ENCODE measurements at regions not wholly inside any gene's neighbourhood (a gene's known extent, or its start where the extent isn't known, plus 50 kb on each side); places are given as distances from the start of the nearest gene placed in this dataset.
"Not testable (repeated sequence)": the region's sequence is repeated elsewhere in the genome, so short reads cannot be mapped to it uniquely, and the experiment has no call there.

DNA sequence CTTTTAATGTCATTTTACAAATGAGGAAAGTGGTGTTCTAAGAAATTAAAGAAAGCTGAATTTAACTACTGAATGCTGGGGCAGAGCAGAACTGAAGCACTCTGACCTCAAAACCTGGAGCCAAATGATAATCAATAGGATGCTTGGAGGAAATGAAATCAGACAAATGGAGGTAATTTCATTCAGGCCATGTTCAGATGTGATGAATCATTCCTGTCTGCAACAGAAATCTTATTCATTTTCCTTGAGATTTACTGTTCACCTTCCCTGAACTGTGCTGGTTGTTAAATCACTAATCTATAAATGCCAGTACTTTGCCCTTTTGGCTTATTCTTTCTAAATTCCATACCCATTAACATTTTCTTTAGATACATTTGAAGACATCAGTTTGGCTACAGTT lies 85.6 kb upstream of the SNX7 start:
- DNase-seq, result no peak

DNA sequence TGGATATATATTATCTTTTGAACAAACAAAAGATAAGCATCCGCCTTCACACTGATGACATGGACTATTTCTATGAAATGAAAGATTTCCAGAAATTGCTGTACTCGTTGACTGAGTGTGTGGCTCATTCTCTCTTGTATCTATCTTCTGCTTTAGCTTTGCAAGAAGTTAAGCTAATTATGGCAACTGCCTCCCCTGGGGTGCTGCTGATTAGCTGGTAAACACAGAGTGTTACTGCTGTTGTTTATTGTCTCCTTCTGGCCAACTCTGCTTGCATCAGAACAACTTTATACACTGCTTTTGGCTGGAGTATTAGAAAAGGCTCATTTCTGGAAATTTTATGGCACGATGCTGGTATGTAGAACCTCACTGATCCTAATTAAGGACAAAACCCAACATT lies 95.6 kb upstream of the SNX7 start:
- no peak for DNase-seq

GRCh38 chr1:98559291-98559690 lies 102.2 kb upstream of the SNX7 start:
- no peak for DNase-seq

DNA sequence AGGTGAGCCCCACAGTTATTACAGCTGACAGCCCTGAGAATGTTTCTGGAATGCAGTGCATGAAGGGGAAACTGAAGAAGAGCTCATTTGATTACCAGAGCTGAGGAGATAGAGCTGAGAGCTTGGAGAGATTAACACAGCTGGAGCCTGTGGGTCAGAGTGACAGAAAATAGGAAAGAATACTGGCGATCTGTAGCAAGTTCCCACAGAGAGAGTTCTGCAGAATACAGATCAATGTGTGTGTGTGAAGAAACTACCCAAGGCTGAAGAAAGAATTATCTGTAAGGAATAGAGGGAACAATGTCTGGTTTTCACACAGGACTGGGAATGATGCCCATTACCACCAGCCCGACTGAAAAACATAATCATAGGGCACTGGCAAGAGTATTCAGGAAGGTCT lies 103.6 kb upstream of the SNX7 start:
- no peak for DNase-seq

DNA sequence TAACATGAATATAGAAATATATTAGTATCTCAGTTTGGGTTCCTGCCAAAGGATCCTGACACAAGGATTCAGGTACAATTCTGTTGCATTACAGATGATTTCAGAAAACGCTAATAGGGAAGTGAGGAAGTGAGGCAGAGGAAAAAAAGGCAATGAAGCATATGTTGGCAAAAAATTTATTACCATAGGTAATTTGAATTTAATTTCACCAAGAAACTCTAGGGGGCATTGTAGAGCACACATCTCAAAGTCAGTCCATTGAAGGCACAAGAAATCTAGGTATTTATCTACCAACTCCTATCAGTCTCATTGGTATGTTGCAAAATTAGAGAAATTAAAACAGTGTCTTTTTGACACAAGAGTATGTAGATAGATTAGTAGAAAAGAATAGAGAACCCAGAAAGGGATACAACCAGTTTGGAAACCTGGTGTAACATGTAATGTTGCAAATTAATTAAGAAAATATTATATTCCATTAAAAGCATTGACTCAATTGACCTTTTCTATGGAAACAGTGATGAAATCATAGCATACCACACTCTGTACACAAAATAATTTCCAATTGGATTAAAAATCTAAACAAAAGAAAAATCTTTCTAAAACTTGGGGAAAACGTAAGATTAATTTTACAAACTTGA lies 104.9 kb upstream of the SNX7 start:
- DNase-seq, result peak; percentile 22

- no peak for DNase-seq
These were observed 105.7 kb upstream of the SNX7 start for GRCh38 chr1:98555814-98556213.

GRCh38 chr1:98552576-98553074 lies 108.9 kb upstream of the SNX7 start:
- not testable (repeated sequence) for DNase-seq

- DNase-seq, result peak; percentile 58
These were observed 111.4 kb upstream of the SNX7 start for GRCh38 chr1:98550076-98550475.

- no peak for DNase-seq
These were observed 115.2 kb upstream of the SNX7 start for GRCh38 chr1:98546319-98546718.

DNA sequence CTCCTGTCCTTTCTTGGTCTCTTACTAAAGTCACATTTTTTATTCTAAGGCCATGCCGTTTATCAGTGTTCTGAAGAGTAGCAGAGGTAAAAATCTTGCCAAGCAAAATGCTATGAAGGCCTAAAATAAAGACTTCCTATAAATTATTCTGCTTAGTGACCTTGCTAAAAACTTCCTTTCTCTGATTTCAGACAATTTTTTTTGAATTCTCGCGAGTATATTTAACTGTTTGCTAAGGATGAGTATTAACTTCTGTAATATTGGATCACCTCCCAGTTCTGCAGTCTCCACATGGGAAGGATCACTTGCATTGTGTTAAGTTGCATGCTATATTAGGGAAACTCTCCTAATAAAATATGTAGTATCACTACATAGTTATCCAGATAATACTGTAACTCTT lies 123.4 kb upstream of the SNX7 start:
- DNase-seq, result no peak

- DNase-seq, result no peak
These were observed 138.3 kb upstream of the SNX7 start for GRCh38 chr1:98523256-98523655.

DNA sequence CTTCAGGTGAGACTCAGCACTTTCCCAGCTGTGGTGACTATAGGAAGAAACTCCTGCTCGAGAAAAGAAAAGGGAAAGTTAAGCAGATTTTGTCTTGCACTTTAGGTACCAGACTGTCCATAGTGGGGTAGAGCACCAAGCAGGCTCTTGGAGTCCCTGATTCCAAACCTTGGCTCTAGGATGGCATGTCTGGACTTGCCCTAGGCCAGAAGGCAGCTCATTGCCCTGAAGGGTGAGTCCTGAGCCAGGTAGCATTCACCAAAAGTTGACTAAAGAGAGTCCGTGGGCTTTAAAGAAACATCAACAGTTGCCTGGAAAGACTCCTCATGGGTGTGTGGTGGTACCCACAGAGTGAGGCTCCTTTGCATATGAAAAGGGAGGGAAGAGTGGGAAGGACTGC lies 145.2 kb upstream of the SNX7 start:
- no peak for DNase-seq

- DNase-seq, result no peak
These were observed 145.8 kb upstream of the SNX7 start for GRCh38 chr1:98515744-98516143.

DNA sequence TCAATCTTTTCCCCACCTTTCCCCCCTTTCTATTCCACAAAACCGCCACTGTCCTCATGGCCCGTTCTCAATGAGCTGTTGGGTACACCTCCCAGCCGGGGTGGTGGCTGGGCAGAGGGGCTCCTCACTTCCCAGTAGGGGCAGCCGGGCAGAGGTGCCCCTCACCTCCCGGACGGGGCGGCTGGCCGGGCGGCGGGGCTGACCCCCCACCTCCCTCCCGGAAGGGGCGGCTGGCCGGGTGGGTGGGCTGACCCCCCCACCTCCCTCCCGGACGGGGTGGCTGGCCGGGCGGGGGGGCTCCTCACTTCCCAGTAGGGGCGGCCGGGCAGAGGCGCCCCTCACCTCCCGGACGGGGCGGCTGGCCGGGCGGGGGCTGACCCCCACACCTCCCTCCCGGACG lies 149.3 kb upstream of the SNX7 start:
- DNase-seq, result not testable (repeated sequence)

DNA sequence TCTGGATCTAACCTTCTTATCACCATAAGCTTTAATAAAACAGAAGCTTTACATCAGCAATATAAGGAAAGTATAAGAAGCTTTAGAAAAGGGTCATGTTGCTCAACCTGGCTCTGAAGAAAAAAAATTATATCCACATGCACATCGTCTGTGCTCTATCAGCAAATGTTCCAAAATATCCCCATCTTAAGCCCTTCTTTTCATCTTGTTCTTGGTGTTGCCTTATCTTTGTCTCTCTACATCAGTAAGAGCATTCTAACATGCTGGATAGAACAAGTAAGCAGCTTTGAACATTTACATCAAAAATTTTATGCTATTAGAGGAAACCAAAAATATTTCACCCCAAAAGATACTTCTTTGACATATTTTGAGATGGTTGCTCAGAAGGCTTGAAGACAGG lies 157.8 kb upstream of the SNX7 start:
- no peak for DNase-seq

- DNase-seq, result no peak
These were observed 158.6 kb upstream of the SNX7 start for GRCh38 chr1:98502937-98503336.

GRCh38 chr1:98500324-98500723 lies 161.2 kb upstream of the SNX7 start:
- DNase-seq, result no peak

DNA sequence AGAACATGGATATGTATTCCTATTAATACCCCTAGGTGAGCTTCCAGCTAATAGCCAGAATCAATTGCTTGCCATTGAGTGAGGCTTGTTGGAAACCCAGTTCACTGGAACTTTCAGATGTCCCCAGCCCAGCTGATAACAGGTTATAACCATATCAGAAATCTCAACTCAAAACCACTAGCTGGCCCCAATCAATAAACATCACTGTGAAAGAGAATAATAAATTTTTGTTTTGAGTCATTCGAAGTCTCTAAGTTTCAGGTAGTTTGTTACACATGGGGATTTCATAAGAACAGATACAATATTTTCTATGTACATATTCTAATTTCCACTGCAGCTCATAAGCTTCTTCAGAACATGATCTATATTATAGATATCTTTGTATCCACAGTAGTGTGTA lies 162.9 kb upstream of the SNX7 start:
- DNase-seq, result no peak

DNA sequence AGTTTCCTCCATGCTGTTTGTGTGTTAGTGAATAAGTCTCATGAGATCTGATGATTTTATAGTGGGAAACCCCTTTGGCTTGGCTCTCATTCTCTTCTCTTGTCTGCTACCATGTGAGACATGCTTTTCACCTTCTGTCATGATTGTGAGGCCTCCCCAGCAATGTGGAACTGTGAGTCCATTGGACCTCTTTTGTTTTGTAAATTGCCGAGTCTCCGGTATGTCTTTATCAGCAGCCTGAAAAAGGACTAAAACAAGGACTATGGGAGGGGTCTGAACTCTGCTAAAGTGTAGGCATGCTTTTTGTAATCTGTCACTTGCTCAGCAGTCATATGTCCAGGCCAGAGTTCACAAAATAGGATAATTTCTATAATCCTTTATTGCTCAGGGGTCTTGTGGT lies 164.0 kb upstream of the SNX7 start:
- no peak for DNase-seq

- DNase-seq, result no peak
These were observed 165.1 kb upstream of the SNX7 start for GRCh38 chr1:98496256-98496995.

GRCh38 chr1:98493469-98493868 lies 168.1 kb upstream of the SNX7 start:
- DNase-seq, result no peak

- DNase-seq, result peak; percentile 28
These were observed 171.4 kb upstream of the SNX7 start for GRCh38 chr1:98490099-98490498.

DNA sequence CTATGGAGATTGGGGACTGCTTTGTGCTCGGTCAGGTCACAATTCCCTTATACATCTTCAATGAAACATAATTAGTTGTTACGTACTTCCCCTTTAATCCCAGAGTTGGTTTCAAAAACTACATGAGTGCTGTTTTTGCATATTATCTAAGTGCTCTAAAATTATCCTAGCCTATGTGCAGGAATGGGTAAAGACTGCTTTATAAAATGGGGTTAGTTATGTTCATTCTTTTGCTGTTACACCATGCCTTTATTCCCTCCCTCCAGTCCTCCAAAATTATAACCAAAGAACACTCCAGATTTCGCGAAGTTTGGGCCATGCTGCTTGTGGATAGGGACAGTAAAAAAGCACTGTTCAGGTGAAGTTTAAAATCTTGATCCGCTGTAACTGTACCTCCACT lies 173.9 kb upstream of the SNX7 start:
- no peak for DNase-seq

DNA sequence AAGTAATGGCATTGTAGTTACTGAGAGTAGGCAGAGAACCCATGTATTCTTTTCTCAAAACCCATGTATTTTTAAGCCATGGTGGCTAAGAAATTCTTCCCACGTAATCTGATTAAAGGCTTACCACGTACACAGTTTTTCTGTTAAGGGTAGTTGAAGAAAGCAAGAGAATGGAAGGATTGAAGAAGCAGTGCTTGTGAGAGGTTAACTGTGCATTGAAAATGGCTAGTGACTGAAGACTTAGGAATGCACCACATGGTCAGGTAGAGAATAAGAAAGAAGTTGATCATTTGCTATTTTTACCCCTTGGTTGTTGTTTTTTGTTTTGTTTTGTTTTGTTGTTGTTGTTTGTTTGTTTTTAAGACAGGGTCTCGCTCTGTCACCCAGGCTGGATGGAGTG lies 178.9 kb upstream of the SNX7 start:
- DNase-seq, result no peak

GRCh38 chr1:98480271-98480670 lies 181.2 kb upstream of the SNX7 start:
- no peak for DNase-seq

Data from MV-4-11 (cell line).